ENCODE measurements at regions not wholly inside any gene's neighbourhood (a gene's known extent, or its start where the extent isn't known, plus 50 kb on each side); places are given as distances from the start of the nearest gene placed in this dataset.

- TF ChIP-seq ATF2 (IDR thresholded peaks at IDR 0.05; ENCODE audit: low read length) (no peak), HDAC6 (IDR thresholded peaks at IDR 0.05; ENCODE audit: low read depth, low read length) (no peak), E2F6 (IDR thresholded peaks at IDR 0.05) (no peak), KDM1A (IDR thresholded peaks at IDR 0.05; ENCODE audit: borderline replicate concordance, low read length) (no peak), MAFK (IDR thresholded peaks at IDR 0.05; ENCODE audit: low read depth, low read length) (no peak), BCL11A (IDR thresholded peaks at IDR 0.05; ENCODE audit: low read depth in 2 of 2, low read length in 2 of 2) (no peak)
Observed at GRCh38 chr5:82537687-82538306, 259.6 kb upstream of the RPS23 start (continued).

Data from H1 (cell line).